CD4-positive, alpha-beta T cell treated with Interleukin-17A for 4 hours (primary cell): ENCODE measurements at regions not wholly inside any gene's neighbourhood (a gene's known extent, or its start where the extent isn't known, plus 50 kb on each side); places are given as distances from the start of the nearest gene placed in this dataset.

ENCODE experiments used
- DNase-seq: peaks from one replicate; pipeline ENCODE4 v3.0.0-alpha.2; 2020; ENCODE audit warnings: mixed read lengths

DNA sequence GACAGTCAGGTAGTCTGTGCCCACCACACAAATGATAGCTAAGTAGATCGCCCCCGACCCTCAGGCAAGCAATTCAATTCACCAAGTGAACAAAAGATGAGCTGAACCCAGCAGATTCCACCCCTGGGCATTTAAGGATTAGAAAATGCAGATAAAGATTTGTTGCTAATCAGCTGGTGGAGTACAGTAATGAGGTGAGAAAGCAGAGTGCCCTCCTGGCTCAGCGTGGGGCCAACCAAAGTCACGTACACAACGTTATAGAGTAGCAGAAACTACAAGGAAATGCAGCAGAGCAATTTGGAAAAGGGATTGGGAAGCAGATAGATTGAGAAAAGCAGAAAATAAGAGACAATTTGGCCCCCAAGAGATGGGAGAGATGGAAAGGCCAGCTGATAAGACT, 91.2 kb downstream of the SOX9 start:
- DNase-seq = no peak

DNA sequence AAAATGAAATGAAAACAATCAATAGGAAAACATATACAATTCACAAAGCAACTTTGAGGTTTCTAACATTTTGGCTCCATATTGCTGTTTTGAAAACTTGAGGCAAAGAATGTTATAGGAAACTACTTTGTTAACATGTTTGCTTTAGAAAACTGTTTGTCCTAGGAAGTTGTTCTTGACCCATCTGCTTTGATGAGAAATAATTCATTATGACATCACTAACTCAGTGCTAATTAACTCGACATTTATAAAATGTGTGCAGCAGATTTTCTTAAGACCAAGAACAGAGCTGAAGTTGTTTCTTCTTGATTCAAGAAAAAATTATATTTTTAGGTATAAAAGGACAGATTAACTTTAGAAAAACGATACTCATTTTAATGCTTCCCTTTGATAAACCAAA, 94.7 kb downstream of the SOX9 start:
- no peak for DNase-seq

DNA sequence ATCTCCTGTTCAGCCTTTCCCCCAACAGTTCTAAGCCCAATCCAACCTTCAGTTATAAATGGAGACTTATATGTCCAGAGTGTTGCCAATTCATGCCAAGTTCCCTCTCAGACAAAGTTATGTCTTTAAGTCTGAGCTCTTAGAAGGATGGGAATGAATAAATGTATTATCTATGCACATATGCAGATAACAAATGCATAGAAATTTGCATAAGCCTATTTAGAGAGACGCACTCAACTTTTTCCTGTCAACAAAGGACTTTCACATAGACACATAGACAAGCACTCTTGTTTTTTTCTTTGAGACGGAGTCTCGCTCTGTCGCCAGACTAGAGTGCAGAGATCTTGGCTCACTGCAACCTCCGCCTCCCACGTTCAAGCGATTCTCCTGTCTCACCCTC, 95.1 kb downstream of the SOX9 start:
- DNase-seq = no peak

DNA sequence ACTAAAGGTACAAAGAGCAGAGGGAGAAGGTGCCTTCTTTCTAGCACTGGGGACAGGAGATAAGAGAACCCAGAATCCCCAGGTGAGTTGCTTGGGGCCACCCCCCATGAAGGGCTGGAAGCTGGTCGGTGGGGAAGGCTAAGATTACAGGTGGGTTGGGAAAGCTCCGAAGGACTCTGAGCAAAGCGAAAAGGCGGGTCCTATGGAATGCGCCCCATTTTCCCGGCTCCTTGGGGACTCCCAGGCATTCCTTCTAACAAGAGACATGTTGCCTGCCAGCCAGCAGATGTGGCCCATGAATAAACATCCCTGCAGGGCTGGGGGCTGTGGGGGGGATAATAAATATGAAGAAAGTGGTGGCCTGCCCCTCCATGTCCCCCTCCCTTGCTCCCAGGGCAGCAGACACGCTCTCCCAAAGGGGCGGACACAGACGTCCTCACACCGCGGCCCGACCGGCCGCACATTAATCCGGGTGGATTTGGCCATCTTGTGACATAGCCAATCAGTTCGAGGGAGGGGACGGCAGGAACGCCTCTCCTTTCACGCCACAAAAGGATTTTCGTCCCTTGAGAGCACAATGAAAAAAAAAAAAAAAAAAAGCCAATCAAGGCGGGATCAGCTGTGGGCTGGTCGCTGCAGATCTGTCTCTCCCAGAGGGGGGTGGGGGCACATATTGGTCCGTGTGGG, 98.5 kb downstream of the SOX9 start:
- DNase-seq = no peak

DNA sequence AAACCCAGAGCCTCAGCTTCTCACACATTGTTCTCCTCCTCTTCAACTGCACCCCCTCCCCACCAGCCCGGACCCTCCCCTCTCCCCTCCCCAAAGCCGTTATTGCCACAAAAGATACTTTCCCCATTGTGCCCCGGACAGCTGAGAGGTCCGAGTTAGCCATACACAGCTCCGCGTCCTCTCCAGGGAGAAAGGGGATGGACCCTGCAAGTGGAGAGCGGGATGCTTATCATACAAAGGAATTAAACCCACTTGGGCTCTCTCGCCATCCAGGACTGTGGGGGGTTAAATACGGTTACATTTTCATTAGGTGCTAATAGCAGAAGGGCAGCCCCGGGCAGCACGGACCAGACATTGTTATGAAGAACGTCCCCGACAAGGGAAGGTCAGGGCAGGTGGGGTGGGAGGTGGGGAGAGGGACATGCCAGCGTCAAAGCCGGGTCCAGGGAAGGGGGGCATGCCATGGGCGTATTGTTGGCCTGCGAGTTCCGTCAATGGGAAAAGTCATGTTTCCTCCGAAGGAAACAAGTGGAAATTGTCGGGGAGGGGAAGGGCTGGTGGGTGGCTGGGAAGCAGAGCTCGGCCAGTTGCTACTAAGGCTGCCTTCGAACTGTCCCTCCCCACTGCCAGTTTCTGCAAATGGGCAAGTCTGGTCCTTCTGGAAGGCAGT, 99.1 kb downstream of the SOX9 start:
- DNase-seq = no peak

DNA sequence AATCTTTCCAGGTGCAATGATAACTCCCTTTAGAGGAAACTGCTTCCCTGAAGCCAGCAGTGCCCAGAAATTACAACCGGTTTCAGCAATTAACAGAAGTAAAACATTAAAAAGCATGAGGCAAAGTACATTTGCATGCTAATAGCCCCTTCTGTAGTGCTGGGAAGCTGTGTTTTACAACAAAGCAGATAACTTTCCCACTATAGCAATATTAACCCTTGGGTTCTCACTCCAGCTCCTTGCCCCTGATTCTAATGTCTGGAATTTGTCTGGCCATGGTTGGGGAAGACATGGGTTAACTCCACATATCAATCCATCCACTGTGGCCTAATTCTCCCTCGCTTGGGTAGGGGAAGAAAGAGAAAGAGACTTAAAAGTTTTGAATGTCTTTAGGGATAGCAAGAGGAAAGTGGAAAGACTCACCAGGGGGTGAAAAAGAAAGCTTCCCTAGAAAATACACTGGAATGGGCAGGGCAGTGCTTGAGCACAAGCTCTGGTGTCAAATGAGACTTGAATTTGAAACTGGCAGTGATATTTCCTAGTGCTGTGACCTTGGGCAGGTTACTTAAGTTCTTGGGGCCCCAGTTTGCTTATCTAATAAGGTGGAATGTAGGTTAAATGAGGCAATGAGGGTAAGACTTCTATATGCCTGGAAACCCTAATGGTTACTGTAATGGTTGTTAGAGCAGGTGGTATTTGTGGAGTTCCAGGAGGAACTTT, 102.0 kb downstream of the SOX9 start:
- no peak for DNase-seq

DNA sequence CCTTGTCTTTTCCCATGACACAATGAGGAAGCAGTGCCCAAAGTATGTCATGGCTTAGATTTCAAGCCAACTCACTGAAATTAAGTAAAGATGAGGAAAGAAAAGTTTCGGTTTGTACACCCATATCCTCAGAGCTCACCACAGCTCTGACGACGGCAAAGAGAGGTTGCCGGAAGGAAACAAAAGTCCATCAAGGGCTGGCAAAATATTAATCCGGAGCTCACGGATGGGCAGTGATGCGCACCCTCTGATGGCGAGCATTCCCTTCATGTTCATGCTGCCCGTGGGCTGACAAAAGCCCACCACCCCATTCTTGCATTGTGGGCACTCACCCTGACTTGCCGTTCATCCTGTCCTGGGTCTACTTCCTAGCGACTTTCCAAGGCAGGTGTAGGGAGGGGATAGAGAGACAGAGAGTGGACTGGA, 103.1 kb downstream of the SOX9 start:
- DNase-seq = no peak

DNA sequence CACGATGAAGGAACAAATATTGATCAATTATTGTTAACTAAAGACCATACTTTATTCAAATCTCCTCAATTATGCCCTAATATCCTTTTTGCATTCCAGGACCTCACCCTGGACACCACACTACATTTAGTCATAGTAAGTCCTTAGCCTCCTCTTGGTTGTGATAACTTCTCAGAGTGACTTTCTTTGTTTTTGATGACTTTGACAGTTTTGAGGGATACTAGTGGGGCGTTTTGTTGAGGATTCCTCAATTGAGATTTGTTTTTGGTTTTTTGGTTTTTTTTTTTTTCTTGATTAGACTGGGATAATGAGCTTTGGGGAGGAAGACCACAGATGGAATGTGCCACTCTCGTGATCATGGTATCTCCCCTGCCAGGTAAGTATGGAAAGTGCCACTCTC, 105.5 kb downstream of the SOX9 start:
- no peak for DNase-seq

DNA sequence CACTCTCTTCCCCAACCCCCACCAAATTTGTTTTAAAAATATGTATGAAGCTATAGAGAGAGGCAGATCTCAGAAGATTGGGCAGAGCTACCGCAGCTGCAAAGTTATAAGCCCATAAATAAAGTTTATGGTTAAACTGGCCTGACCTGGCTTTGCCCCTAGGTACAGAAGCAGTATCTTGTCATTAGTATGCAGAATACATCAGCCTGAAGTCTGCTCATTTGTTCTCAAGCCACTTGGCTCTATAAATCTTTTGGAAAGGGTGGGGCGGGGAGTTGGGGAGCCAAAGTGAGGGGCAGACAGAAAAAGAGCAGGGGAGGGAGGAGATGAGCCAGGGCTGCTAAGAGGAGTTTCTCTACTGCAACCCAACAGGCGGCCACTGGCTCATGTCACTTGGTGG, 113.2 kb downstream of the SOX9 start:
- no peak for DNase-seq

DNA sequence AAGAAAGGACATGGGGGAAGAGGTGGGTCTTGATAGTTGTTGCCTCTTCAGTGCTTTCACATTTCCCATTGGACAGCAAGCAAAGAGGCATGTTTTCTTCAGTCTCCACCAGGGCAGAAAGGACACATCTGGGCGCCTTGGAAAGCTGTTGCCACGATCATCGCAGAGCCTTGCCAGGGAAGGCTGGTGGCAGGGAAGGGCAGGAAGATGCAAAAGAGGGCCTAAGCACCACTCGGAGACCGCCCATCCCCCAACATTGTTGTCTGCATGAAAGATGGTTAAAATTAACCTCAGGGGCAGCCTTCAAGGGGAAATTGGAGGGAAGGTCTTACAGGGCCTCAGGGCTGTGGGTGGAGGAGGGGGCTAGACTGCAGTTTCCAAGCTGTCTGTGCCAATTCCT, 114.2 kb downstream of the SOX9 start:
- DNase-seq = no peak

DNA sequence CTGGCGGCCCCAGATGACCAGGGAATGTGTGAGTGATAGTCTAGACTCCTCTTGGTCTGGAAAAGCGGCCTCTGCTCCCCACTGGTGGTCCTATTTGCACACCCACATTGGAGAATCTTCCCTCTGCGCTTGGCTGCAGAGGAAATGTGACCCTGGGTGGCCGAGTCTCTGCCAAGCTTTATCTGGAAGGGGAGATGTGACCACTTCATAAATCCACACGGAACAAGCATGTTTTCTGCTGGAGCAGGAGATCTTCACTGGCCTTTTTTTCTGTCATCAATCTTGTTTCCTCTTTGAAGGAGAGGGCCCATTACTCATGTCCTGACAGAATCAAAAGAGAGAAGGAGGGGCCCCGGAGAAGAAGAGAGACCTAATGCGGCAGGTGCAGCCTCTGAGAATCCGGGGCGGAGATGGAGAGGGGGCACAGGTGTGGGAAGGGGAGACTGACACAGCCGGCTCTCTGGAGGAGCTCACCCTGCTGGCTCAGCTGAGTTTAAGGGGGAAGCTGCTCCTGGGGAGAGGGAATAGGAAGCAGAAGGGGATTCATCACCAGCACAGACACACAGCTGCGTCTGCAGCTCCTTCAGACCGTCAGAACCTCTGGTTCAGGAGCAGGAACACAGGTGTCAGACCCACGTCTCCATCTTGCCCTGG, 116.3 kb downstream of the SOX9 start:
- DNase-seq = no peak

DNA sequence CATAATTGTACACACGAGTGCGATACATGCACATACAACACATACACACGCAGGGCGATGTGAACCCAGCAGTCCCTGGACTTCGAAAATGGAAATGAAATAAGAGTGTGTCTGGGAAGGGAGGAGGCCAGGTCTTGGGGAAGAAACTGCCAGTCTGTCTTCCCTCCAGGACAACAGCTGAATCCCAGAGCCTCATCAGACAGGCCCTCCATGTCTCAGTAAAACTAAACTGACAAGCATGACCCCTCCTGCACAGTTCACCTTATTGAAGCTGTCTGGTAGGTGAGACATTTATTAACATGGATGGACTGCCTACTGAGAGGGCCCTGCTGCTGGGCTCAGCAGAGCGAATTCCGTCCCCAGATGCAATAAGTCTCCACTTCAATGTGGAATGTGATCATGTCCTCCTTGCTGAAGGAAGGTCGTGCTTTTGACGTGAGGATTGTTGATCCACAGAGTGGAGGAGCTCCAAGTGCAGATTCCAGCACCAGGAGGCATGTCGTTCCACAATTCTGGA, 117.4 kb downstream of the SOX9 start:
- no peak for DNase-seq

DNA sequence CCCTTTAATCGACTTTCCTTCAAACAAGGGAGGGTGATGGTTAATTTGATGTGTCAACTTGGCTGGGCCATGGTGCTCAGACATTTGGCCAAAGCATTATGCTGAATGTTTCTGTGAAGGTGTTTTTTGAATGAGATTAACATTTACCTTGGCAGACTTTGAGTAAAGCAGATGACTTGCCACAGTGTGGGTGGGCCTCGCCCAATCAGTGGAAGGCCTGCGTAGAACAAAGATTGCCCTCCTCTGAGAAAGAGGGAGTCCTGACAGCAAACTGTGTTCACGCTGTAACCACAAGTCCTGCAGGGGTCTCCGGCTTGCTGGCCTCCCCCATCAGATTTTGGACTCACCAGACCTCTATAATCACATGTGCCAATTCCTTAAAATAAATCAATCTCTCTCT, 118.7 kb downstream of the SOX9 start:
- no peak for DNase-seq

DNA sequence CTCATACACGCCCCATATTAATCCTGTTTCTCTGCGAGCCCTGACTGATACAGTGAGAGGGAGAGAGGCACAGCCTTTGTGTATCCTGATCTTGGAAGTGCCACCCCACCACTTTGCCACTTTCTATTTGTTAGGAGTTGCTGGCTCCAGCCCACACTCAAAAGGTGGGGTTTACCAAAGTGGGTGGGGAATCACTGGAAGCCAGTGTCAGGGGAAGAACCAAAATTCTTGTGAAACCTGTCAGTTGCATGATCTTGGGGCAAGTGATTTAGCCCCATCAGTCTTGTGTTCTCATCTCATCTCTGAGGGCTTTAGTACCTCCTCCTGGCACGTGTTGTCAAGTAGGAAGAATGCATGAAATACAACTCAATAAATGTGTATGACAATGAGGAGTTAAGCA, 119.5 kb downstream of the SOX9 start:
- no peak for DNase-seq

DNA sequence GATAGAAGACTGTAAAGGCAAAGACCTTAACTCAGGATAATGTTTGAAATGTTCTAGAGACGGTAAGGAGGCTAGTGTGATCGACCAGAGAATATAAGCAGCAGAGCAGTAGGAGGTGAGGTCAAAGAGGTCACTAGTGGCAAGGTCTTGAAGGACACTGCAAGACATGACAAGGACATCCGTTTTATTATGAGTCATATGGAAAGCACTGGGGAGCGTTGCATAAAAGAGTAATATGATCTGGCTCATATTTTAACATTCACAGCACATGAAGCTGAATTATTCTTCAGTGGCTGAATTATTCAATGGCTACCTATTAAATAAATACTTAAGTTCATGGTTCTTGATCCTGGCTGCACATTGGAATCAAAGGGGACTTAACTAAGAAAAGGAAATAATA, 123.7 kb downstream of the SOX9 start:
- no peak for DNase-seq

DNA sequence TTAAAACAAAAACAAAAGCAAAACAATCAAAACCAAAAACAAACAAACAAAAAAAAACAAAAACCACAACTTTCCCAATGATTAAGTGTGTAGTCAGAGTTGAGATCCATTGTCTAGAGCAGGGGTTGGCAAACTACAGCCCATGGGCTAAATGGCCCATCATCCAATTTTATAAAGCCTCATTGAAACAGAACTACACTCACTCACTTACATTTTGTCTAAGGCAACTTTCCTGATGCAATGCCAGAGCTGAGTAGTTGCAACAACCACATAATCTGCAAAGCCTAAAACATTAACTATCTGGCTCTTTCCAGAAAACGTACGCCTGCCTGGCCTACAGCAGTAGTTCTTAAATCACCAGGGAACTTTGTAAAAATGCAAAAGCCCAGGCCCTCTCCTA, 124.1 kb downstream of the SOX9 start:
- DNase-seq = no peak

DNA sequence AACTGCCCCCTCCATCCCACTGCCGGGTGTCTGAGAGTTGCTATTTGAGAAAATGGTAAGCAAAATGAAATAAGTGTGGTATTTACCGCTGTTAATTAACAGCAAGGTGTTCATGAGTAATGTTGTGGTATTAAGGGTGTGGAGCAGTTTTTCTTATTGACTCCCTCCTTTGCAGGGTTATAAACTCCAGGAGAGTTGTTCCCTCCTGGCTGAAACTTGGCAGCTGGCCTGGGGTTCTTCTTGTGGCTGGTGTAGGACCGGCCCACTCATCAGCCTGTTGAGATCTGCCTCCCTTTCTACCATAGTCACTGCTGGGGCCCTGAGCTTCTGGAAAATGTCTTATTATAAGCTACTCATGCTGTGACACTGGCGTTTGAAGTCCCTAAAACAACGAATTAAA, 128.6 kb downstream of the SOX9 start:
- DNase-seq = no peak

DNA sequence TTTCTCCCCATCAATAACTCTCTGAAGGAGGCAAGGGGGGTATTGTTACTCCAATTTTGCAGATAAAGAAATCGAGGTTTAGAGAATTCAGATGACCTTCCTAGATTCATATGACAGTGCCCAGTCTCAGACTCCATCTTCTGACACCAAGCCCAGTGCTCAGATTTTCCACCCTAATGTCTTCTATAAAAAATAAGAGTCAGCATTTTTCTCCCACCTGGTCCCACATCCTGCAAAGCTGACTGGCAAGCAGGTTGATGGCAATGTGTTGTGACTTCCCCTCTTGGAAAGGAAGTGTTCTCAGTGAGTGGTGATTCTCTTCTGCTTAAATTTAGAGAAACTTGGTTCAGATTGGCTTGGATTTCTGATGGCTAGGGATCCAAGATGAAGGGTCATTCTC, 129.4 kb downstream of the SOX9 start:
- DNase-seq = no peak

DNA sequence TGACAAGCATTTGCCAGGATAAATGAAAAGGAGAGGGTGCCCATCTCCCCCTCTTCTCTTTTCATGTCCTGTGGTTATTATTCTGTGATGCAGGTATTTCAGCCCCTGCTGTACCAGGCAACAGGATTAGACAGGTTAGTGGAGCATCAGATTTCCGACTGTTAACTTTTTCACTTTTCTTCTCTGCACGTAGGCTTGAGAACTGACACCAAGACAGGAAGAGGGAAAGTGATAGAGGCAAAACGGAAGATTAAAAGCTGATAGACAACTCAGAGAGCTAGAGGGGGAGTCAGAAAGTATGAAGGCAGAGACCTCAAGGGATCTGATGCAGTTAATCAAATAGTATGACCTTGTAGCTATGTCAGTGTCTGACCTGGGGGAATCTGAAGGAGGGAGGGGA, 132.8 kb downstream of the SOX9 start:
- no peak for DNase-seq

DNA sequence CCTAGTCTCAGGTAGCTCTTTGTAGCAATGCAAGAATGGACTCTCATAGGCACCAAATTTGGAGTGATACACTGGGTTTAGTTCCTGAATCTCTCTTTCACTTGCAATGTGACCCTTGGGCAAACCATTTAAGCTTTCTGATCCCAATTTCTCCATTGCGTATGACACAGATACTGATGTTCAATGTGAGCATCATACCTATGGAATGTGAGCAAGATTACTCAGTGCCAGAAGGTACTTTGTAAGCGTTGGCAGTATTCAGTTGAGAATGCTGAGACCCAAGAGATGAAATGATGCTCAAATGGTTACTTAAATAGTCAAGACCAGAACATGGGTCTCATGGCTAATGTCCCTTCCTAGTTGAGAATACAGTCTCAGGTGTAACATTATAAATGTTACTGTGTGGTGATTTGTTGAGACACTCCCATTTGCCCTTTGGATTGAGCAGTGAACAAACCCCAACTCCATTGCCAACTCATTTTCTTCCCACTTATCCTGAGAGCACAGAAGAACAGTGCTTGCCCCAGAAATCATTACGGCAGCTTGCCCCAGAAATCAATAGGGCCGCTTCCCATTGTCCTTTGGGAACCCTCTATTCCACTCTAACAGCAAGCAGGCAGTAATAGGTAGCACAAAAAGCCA, 134.1 kb downstream of the SOX9 start:
- no peak for DNase-seq

DNA sequence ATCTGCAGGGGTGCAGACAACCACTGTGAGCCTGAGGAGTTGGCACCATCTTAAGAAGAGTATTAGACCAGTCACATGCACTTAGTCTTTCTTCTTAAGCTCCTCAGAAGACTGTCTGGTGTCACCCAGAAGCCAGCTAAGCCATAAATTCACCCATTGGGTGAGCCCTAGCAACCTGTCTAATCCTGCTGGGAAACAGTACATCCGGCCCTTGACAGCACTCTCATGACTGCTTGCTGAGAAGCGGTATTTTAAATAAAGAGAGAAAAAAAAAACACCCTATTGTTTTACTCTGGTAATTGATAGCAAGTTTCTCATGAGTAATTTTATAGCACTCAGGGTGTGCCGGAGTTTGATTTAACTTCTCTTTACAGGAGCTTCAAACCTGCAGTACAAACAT, 134.7 kb downstream of the SOX9 start:
- no peak for DNase-seq

DNA sequence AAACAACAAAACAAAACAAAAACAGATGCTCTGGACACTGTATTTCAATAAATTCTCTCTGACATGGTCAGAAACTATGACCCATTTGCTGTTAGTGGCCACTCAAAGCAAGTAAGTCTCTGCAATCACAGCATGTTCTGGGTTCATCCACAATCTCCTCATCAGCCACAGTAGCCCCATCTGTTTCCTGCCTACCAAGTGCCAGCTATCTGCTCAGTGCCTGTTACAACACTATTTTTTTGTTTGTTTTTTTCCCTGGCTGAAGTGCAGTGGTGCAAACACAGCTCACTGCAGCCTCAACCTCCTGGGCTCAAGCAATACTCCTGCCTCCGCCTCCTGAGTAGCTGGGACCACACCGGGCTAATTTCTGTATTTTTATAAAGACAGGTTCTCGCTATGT, 137.9 kb downstream of the SOX9 start:
- DNase-seq = no peak

DNA sequence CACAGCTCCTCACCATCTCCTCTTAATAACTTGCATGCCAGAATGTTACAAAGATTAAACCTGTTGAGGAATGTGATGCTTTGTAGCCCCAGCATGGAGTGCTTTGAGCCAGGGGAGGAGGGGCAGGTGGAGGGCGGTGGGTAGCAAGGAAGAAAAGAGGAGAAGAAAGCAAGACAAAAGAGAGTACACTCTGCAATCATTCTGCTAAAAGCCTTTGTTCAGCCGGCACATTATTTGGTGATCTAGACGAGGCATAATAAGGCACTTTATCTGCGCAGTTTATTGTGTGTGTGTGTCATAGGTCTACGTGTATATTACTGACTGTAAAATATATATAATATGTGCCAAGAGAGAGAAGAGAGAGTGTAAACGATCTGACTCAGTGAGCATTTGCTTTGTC, 139.1 kb downstream of the SOX9 start:
- DNase-seq = no peak
